H1 (cell line): ENCODE measurements at regions not wholly inside any gene's neighbourhood (a gene's known extent, or its start where the extent isn't known, plus 50 kb on each side); places are given as distances from the start of the nearest gene placed in this dataset.

Source experiments
- CTCF ChIA-PET: fragments of 300-600 bp; sonication (Branson Sonifier 250); formaldehyde crosslinking; loops from one replicate; lab custom pipeline; 2021; ENCODE audit not compliant: partially characterized antibody; lab: Charles Lee
- POLR2A ChIA-PET: fragments of 300-600 bp; sonication (Branson Sonifier 250); formaldehyde crosslinking; loops from one replicate; lab custom pipeline; 2021; ENCODE audit warnings: inconsistent platforms; ENCODE audit not compliant: partially characterized antibody; lab: Charles Lee
- DNase-seq, 2 experiments: peaks; one replicate each; pipeline versions ENCODE4 v3.0.0 to v3.0.0-alpha.2; 2010 to 2022; ENCODE audit warnings: low spot score in 2 of 2, low read depth in 1 of 2, mixed read lengths in 1 of 2
- FAIRE-seq: peaks from 2 replicates; lab custom pipeline; 2011; peaks lifted over from hg19 to GRCh38; lab: Jason Lieb, UNC
- H2AFZ ChIP-seq: 2 replicates; pipeline ENCODE4 v1.8.1; 2012; ENCODE audit warnings: low read length, inconsistent platforms
- H2AK5ac ChIP-seq: 2 replicates; pipeline ENCODE4 v1.6.1; 2013; ENCODE audit warnings: low read depth, low read length
- H2BK120ac ChIP-seq: replicated peaks from 2 replicates; pipeline ENCODE3; 2013; ENCODE audit warnings: low read depth, low read length, inconsistent platforms
- H2BK12ac ChIP-seq: 2 replicates; pipeline ENCODE4 v1.6.1; 2013; ENCODE audit warnings: low read depth, low read length
- H2BK15ac ChIP-seq: 2 replicates; pipeline ENCODE4 v1.6.1; 2013; ENCODE audit warnings: low read length
- H2BK20ac ChIP-seq: 2 replicates; pipeline ENCODE4 v1.6.1; 2013; ENCODE audit warnings: low read length
- H2BK5ac ChIP-seq: 2 replicates; pipeline ENCODE4 v1.6.1; 2013; ENCODE audit warnings: low read depth, low read length
- H3K14ac ChIP-seq: 2 replicates; pipeline ENCODE4 v1.6.1; 2013; ENCODE audit warnings: inconsistent platforms; ENCODE audit not compliant: insufficient read length
- H3K18ac ChIP-seq: 2 replicates; pipeline ENCODE4 v1.6.1; 2013; ENCODE audit warnings: low read length; ENCODE audit errors: extremely low read depth
- H3K23ac ChIP-seq: 2 replicates; pipeline ENCODE4 v1.6.1; 2013; ENCODE audit warnings: inconsistent platforms; ENCODE audit not compliant: insufficient read length
- H3K23me2 ChIP-seq: 2 replicates; pipeline ENCODE4 v1.6.1; 2013; ENCODE audit warnings: low read depth, low read length
- H3K27ac ChIP-seq: 2 replicates; pipeline ENCODE4 v1.6.1; 2011; ENCODE audit warnings: low read depth, low read length, inconsistent platforms
- H3K27me3 ChIP-seq, 4 experiments: replicated peaks in 1 of 4; 1 replicate in 1 of 4; 2 replicates in 3 of 4; pipeline versions ENCODE4 v1.6.1 to v1.8.1; 2011 to 2013; ENCODE audit warnings: low read length in 3 of 4, mild to moderate bottlenecking in 3 of 4, inconsistent platforms in 2 of 4, mixed read lengths in 2 of 4, moderate library complexity in 1 of 4; ENCODE audit not compliant: control insufficient read depth in 3 of 4, insufficient read depth in 3 of 4; ENCODE audit errors: extremely low read depth in 1 of 4
- H3K36me3 ChIP-seq, 4 experiments: 2 replicates each; pipeline versions ENCODE4 v1.6.1 to v1.8.1; 2011 to 2013; ENCODE audit warnings: mild to moderate bottlenecking in 4 of 4, low read length in 3 of 4, moderate library complexity in 2 of 4, control low read depth in 1 of 4, inconsistent platforms in 1 of 4; ENCODE audit not compliant: insufficient read depth in 4 of 4, control insufficient read depth in 2 of 4
- H3K4ac ChIP-seq: replicated peaks from 2 replicates; pipeline ENCODE3; 2013; ENCODE audit warnings: low read length, low read depth, mixed read lengths, inconsistent platforms; ENCODE audit not compliant: insufficient read length
- H3K4me1 ChIP-seq, 4 experiments: replicated peaks in 1 of 4; 1 replicate in 1 of 4; 2 replicates in 3 of 4; pipeline versions ENCODE4 v1.6.1 to v1.8.1; 2011 to 2013; ENCODE audit warnings: low read length in 3 of 4, inconsistent platforms in 2 of 4, mixed read lengths in 1 of 4; ENCODE audit not compliant: insufficient read depth in 4 of 4, control insufficient read depth in 3 of 4
- H3K4me2 ChIP-seq, 2 experiments: 2 replicates each; pipeline versions ENCODE4 v1.6.1 to v1.8.1; 2011 to 2013; ENCODE audit warnings: low read depth in 2 of 2, low read length in 2 of 2, control low read depth in 1 of 2, inconsistent platforms in 1 of 2, mild to moderate bottlenecking in 1 of 2; ENCODE audit not compliant: insufficient read depth in 1 of 2
- H3K4me3 ChIP-seq, 4 experiments: fragments of 200-600, 300-600 bp in 1 of 4; sonication (generic), shearing (Covaris generic), sonication (Bioruptor Twin) in 1 of 4; 2 replicates each; pipeline versions ENCODE4 v1.5.1 to v1.8.1; 2011 to 2016; ENCODE audit warnings: low read length in 4 of 4, low read depth in 3 of 4, control low read depth in 2 of 4, inconsistent platforms in 2 of 4, mild to moderate bottlenecking in 2 of 4, mixed read lengths in 1 of 4, moderate library complexity in 1 of 4; ENCODE audit not compliant: insufficient read depth in 2 of 4; ENCODE audit errors: extremely low read depth in 1 of 4
- H3K56ac ChIP-seq: replicated peaks from 2 replicates; pipeline ENCODE3; 2013; ENCODE audit warnings: low read depth, mild to moderate bottlenecking, mixed read lengths, low read length, inconsistent platforms; ENCODE audit not compliant: insufficient read length
- H3K79me1 ChIP-seq: 2 replicates; pipeline ENCODE4 v1.6.1; 2013; ENCODE audit warnings: low read depth, low read length, control low read depth
- H3K79me2 ChIP-seq, 2 experiments: 2 replicates each; pipeline versions ENCODE4 v1.6.1 to v1.8.1; 2012 to 2013; ENCODE audit warnings: low read length in 2 of 2, mild to moderate bottlenecking in 2 of 2, inconsistent platforms in 1 of 2; ENCODE audit not compliant: insufficient read depth in 2 of 2, control insufficient read depth in 1 of 2
- H3K9ac ChIP-seq, 4 experiments: replicated peaks in 1 of 4; 1 replicate in 1 of 4; 2 replicates in 3 of 4; pipeline versions ENCODE4 v1.6.1 to v1.8.1; 2011 to 2013; ENCODE audit warnings: low read depth in 3 of 4, low read length in 3 of 4, control low read depth in 2 of 4, mild to moderate bottlenecking in 2 of 4, moderate library complexity in 2 of 4, inconsistent platforms in 1 of 4; ENCODE audit errors: extremely low read depth in 1 of 4
- H3K9me3 ChIP-seq, 2 experiments: 2 replicates each; pipeline versions ENCODE4 v1.6.1 to v1.8.1; 2012 to 2013; ENCODE audit warnings: mild to moderate bottlenecking in 2 of 2, moderate library complexity in 2 of 2, control low read depth in 1 of 2, inconsistent platforms in 1 of 2, low read depth in 1 of 2, low read length in 1 of 2, mixed read lengths in 1 of 2; ENCODE audit not compliant: insufficient read depth in 2 of 2
- H4K20me1 ChIP-seq, 2 experiments: replicated peaks in 1 of 2; 2 replicates each; pipeline versions ENCODE3 to v1.8.1; 2011 to 2013; ENCODE audit warnings: inconsistent platforms in 2 of 2, low read length in 2 of 2, mild to moderate bottlenecking in 1 of 2; ENCODE audit not compliant: insufficient read depth in 2 of 2, control insufficient read depth in 1 of 2
- H4K5ac ChIP-seq: 2 replicates; pipeline ENCODE4 v1.6.1; 2013; ENCODE audit warnings: low read length, low read depth, mixed read lengths, inconsistent platforms; ENCODE audit not compliant: insufficient read length
- H4K8ac ChIP-seq: 2 replicates; pipeline ENCODE4 v1.8.0; 2013; ENCODE audit warnings: mild to moderate bottlenecking, moderate library complexity, low read length, inconsistent platforms; ENCODE audit not compliant: insufficient read depth; ENCODE audit errors: extremely low read depth
- H4K91ac ChIP-seq: replicated peaks from 2 replicates; pipeline ENCODE3; 2013; ENCODE audit warnings: low read length, mixed read lengths, inconsistent platforms; ENCODE audit not compliant: insufficient read length
- MAFK ChIP-seq: IDR thresholded peaks from 2 replicates; pipeline ENCODE4 v1.6.1; 2012; ENCODE audit warnings: low read depth, mild to moderate bottlenecking, improper control_type of control experiment, low read length
- WGBS, 2 experiments: shearing (Covaris generic) in 1 of 2; methylation state at CpG; one replicate each; pipeline versions ENCODE4 v1.1.6 to v1.1.7; 2013 to 2015; ENCODE audit warnings: low lambda C conversion rate in 2 of 2, mixed read lengths in 2 of 2, inconsistent platforms in 1 of 2, low coverage in 1 of 2, missing lambda C conversion rate in 1 of 2; ENCODE audit not compliant: insufficient replicate concordance in 2 of 2, insufficient coverage in 1 of 2, insufficient read length in 1 of 2; ENCODE audit errors: extremely low coverage in 1 of 2, missing lambda C conversion rate in 1 of 2; 5-methylcytosine and 5-hydroxymethylcytosine counted together

DNA sequence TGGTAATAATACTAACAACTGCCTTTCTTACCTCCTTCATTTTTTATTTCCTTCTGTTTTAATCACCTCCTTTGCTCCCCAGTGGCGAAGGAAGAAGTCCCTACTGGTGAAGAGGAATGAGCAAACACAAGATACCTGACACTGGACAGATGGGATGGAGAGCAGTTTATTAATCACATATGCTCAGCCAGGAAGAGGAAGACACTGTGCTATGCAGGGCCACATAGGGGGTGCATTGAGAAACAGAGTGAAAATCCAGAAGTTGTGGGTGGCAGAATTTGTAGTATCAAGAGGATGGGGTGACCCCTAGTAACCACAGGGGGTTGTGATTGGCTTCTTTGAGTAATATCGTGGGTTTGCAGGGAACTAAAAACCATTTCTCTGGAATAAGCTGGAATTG, 1041.9 kb downstream of the OTOL1 start:
- no peak overlapping the region for H2BK15ac ChIP-seq
- no peaks in the 10 kb centered on the region for H3K27me3 ChIP-seq
- H3K14ac ChIP-seq: no peak overlapping the region
- H2AFZ ChIP-seq: no peak overlapping the region; the same call in 1 of the 2 replicates
- no peaks in the 10 kb centered on the region for H3K9me3 ChIP-seq
- H3K23ac ChIP-seq: no peak overlapping the region
- CTCF ChIA-PET: no interaction called here
- H4K20me1 ChIP-seq: no peaks in the 10 kb centered on the region
- H3K18ac ChIP-seq: no peak overlapping the region
- no peak for DNase-seq
- no peak overlapping the region for H2BK120ac ChIP-seq
- H3K4ac ChIP-seq: no peak overlapping the region
- H2AK5ac ChIP-seq: no peak overlapping the region
- H3K56ac ChIP-seq: no peak overlapping the region
- no peak overlapping the region for H3K4me2 ChIP-seq
- no peak overlapping the region for H2BK20ac ChIP-seq
- TF ChIP-seq MAFK: no peak
- TF ChIP-seq, all 59 proteins: peak for 0
- Histone ChIP-seq H4K8ac (no peak overlapping the region), H4K91ac (no peak overlapping the region), H3K27ac (no peak overlapping the region), H2BK12ac (no peak overlapping the region), H3K9ac (no peak overlapping the region), H3K36me3 (no peaks in the 10 kb centered on the region), H4K5ac (no peak overlapping the region), H3K4me1 (no peaks in the 10 kb centered on the region), H3K23me2 (no peaks in the 10 kb centered on the region), H3K79me1 (no peaks in the 10 kb centered on the region), H3K79me2 (no peaks in the 10 kb centered on the region), H3K4me3 (no peak overlapping the region), H2BK5ac (no peak overlapping the region)
- 78% methylated on average over 2 of the region's 2 CpGs; no CpG with 5 or more reads in 1 of the 2 experiments for WGBS, 2 experiments
- no peak for FAIRE-seq
- POLR2A ChIA-PET: no interaction called here
